H1 (cell line): ENCODE measurements at regions not wholly inside any gene's neighbourhood (a gene's known extent, or its start where the extent isn't known, plus 50 kb on each side); places are given as distances from the start of the nearest gene placed in this dataset.

ENCODE experiments used
- CTCF ChIA-PET: fragments of 300-600 bp; sonication (Branson Sonifier 250); formaldehyde crosslinking; loops from one replicate; lab custom pipeline; 2021; ENCODE audit not compliant: partially characterized antibody; lab: Charles Lee
- POLR2A ChIA-PET: fragments of 300-600 bp; sonication (Branson Sonifier 250); formaldehyde crosslinking; loops from one replicate; lab custom pipeline; 2021; ENCODE audit warnings: inconsistent platforms; ENCODE audit not compliant: partially characterized antibody; lab: Charles Lee
- DNase-seq, 2 experiments: peaks; one replicate each; pipeline versions ENCODE4 v3.0.0 to v3.0.0-alpha.2; 2010 to 2022; ENCODE audit warnings: low spot score in 2 of 2, low read depth in 1 of 2, mixed read lengths in 1 of 2
- FAIRE-seq: peaks from 2 replicates; lab custom pipeline; 2011; peaks lifted over from hg19 to GRCh38; lab: Jason Lieb, UNC
- H2AFZ ChIP-seq: 2 replicates; pipeline ENCODE4 v1.8.1; 2012; ENCODE audit warnings: low read length, inconsistent platforms
- H2AK5ac ChIP-seq: 2 replicates; pipeline ENCODE4 v1.6.1; 2013; ENCODE audit warnings: low read depth, low read length
- H2BK120ac ChIP-seq: replicated peaks from 2 replicates; pipeline ENCODE3; 2013; ENCODE audit warnings: low read depth, low read length, inconsistent platforms
- H2BK12ac ChIP-seq: 2 replicates; pipeline ENCODE4 v1.6.1; 2013; ENCODE audit warnings: low read depth, low read length
- H2BK15ac ChIP-seq: 2 replicates; pipeline ENCODE4 v1.6.1; 2013; ENCODE audit warnings: low read length
- H2BK20ac ChIP-seq: 2 replicates; pipeline ENCODE4 v1.6.1; 2013; ENCODE audit warnings: low read length
- H2BK5ac ChIP-seq: 2 replicates; pipeline ENCODE4 v1.6.1; 2013; ENCODE audit warnings: low read depth, low read length
- H3K14ac ChIP-seq: 2 replicates; pipeline ENCODE4 v1.6.1; 2013; ENCODE audit warnings: inconsistent platforms; ENCODE audit not compliant: insufficient read length
- H3K18ac ChIP-seq: 2 replicates; pipeline ENCODE4 v1.6.1; 2013; ENCODE audit warnings: low read length; ENCODE audit errors: extremely low read depth
- H3K23ac ChIP-seq: 2 replicates; pipeline ENCODE4 v1.6.1; 2013; ENCODE audit warnings: inconsistent platforms; ENCODE audit not compliant: insufficient read length
- H3K23me2 ChIP-seq: 2 replicates; pipeline ENCODE4 v1.6.1; 2013; ENCODE audit warnings: low read depth, low read length
- H3K27ac ChIP-seq: 2 replicates; pipeline ENCODE4 v1.6.1; 2011; ENCODE audit warnings: low read depth, low read length, inconsistent platforms
- H3K27me3 ChIP-seq, 4 experiments: replicated peaks in 1 of 4; 1 replicate in 1 of 4; 2 replicates in 3 of 4; pipeline versions ENCODE4 v1.6.1 to v1.8.1; 2011 to 2013; ENCODE audit warnings: low read length in 3 of 4, mild to moderate bottlenecking in 3 of 4, inconsistent platforms in 2 of 4, mixed read lengths in 2 of 4, moderate library complexity in 1 of 4; ENCODE audit not compliant: control insufficient read depth in 3 of 4, insufficient read depth in 3 of 4; ENCODE audit errors: extremely low read depth in 1 of 4
- H3K36me3 ChIP-seq, 4 experiments: 2 replicates each; pipeline versions ENCODE4 v1.6.1 to v1.8.1; 2011 to 2013; ENCODE audit warnings: mild to moderate bottlenecking in 4 of 4, low read length in 3 of 4, moderate library complexity in 2 of 4, control low read depth in 1 of 4, inconsistent platforms in 1 of 4; ENCODE audit not compliant: insufficient read depth in 4 of 4, control insufficient read depth in 2 of 4
- H3K4ac ChIP-seq: replicated peaks from 2 replicates; pipeline ENCODE3; 2013; ENCODE audit warnings: low read length, low read depth, mixed read lengths, inconsistent platforms; ENCODE audit not compliant: insufficient read length
- H3K4me1 ChIP-seq, 4 experiments: replicated peaks in 1 of 4; 1 replicate in 1 of 4; 2 replicates in 3 of 4; pipeline versions ENCODE4 v1.6.1 to v1.8.1; 2011 to 2013; ENCODE audit warnings: low read length in 3 of 4, inconsistent platforms in 2 of 4, mixed read lengths in 1 of 4; ENCODE audit not compliant: insufficient read depth in 4 of 4, control insufficient read depth in 3 of 4
- H3K4me2 ChIP-seq, 2 experiments: 2 replicates each; pipeline versions ENCODE4 v1.6.1 to v1.8.1; 2011 to 2013; ENCODE audit warnings: low read depth in 2 of 2, low read length in 2 of 2, control low read depth in 1 of 2, inconsistent platforms in 1 of 2, mild to moderate bottlenecking in 1 of 2; ENCODE audit not compliant: insufficient read depth in 1 of 2
- H3K4me3 ChIP-seq, 4 experiments: fragments of 200-600, 300-600 bp in 1 of 4; sonication (generic), shearing (Covaris generic), sonication (Bioruptor Twin) in 1 of 4; 2 replicates each; pipeline versions ENCODE4 v1.5.1 to v1.8.1; 2011 to 2016; ENCODE audit warnings: low read length in 4 of 4, low read depth in 3 of 4, control low read depth in 2 of 4, inconsistent platforms in 2 of 4, mild to moderate bottlenecking in 2 of 4, mixed read lengths in 1 of 4, moderate library complexity in 1 of 4; ENCODE audit not compliant: insufficient read depth in 2 of 4; ENCODE audit errors: extremely low read depth in 1 of 4
- H3K56ac ChIP-seq: replicated peaks from 2 replicates; pipeline ENCODE3; 2013; ENCODE audit warnings: low read depth, mild to moderate bottlenecking, mixed read lengths, low read length, inconsistent platforms; ENCODE audit not compliant: insufficient read length
- H3K79me1 ChIP-seq: 2 replicates; pipeline ENCODE4 v1.6.1; 2013; ENCODE audit warnings: low read depth, low read length, control low read depth
- H3K79me2 ChIP-seq, 2 experiments: 2 replicates each; pipeline versions ENCODE4 v1.6.1 to v1.8.1; 2012 to 2013; ENCODE audit warnings: low read length in 2 of 2, mild to moderate bottlenecking in 2 of 2, inconsistent platforms in 1 of 2; ENCODE audit not compliant: insufficient read depth in 2 of 2, control insufficient read depth in 1 of 2
- H3K9ac ChIP-seq, 4 experiments: replicated peaks in 1 of 4; 1 replicate in 1 of 4; 2 replicates in 3 of 4; pipeline versions ENCODE4 v1.6.1 to v1.8.1; 2011 to 2013; ENCODE audit warnings: low read depth in 3 of 4, low read length in 3 of 4, control low read depth in 2 of 4, mild to moderate bottlenecking in 2 of 4, moderate library complexity in 2 of 4, inconsistent platforms in 1 of 4; ENCODE audit errors: extremely low read depth in 1 of 4
- H3K9me3 ChIP-seq, 2 experiments: 2 replicates each; pipeline versions ENCODE4 v1.6.1 to v1.8.1; 2012 to 2013; ENCODE audit warnings: mild to moderate bottlenecking in 2 of 2, moderate library complexity in 2 of 2, control low read depth in 1 of 2, inconsistent platforms in 1 of 2, low read depth in 1 of 2, low read length in 1 of 2, mixed read lengths in 1 of 2; ENCODE audit not compliant: insufficient read depth in 2 of 2
- H4K20me1 ChIP-seq, 2 experiments: replicated peaks in 1 of 2; 2 replicates each; pipeline versions ENCODE3 to v1.8.1; 2011 to 2013; ENCODE audit warnings: inconsistent platforms in 2 of 2, low read length in 2 of 2, mild to moderate bottlenecking in 1 of 2; ENCODE audit not compliant: insufficient read depth in 2 of 2, control insufficient read depth in 1 of 2
- H4K5ac ChIP-seq: 2 replicates; pipeline ENCODE4 v1.6.1; 2013; ENCODE audit warnings: low read length, low read depth, mixed read lengths, inconsistent platforms; ENCODE audit not compliant: insufficient read length
- H4K8ac ChIP-seq: 2 replicates; pipeline ENCODE4 v1.8.0; 2013; ENCODE audit warnings: mild to moderate bottlenecking, moderate library complexity, low read length, inconsistent platforms; ENCODE audit not compliant: insufficient read depth; ENCODE audit errors: extremely low read depth
- H4K91ac ChIP-seq: replicated peaks from 2 replicates; pipeline ENCODE3; 2013; ENCODE audit warnings: low read length, mixed read lengths, inconsistent platforms; ENCODE audit not compliant: insufficient read length
- CREB1 ChIP-seq: IDR thresholded peaks from 2 replicates; pipeline ENCODE4 v1.6.1; 2012; ENCODE audit warnings: inconsistent platforms
- CTCF ChIP-seq, 3 experiments: IDR thresholded peaks; 1 replicate in 2 of 3; 2 replicates in 1 of 3; pipeline versions ENCODE4 v1.5.1 to v1.6.1; 2011; ENCODE audit warnings: low read length in 3 of 3, mild to moderate bottlenecking in 3 of 3, inconsistent platforms in 2 of 3, low read depth in 1 of 3, moderate library complexity in 1 of 3; ENCODE audit not compliant: insufficient read depth in 1 of 3; ENCODE audit errors: control extremely low read depth in 1 of 3
- EGR1 ChIP-seq: IDR thresholded peaks from 2 replicates; pipeline ENCODE4 v1.6.1; 2011; ENCODE audit warnings: low read depth, low read length, borderline replicate concordance
- FOSL1 ChIP-seq: IDR thresholded peaks from 2 replicates; pipeline ENCODE4 v1.6.1; 2011; ENCODE audit warnings: mild to moderate bottlenecking, low read depth, low read length, moderate library complexity; ENCODE audit not compliant: insufficient read depth
- JUN ChIP-seq: IDR thresholded peaks from 2 replicates; pipeline ENCODE4 v1.6.1; 2011; ENCODE audit warnings: low read depth, mild to moderate bottlenecking, improper control_type of control experiment, low read length
- KDM4A ChIP-seq: IDR thresholded peaks from one replicate; pipeline ENCODE4 v1.7.1; 2012; ENCODE audit warnings: low read depth, mild to moderate bottlenecking, moderate library complexity, low read length, inconsistent platforms; ENCODE audit not compliant: severe bottlenecking
- MAX ChIP-seq: IDR thresholded peaks from 2 replicates; pipeline ENCODE4 v1.6.1; 2012; ENCODE audit warnings: inconsistent platforms
- NANOG ChIP-seq: IDR thresholded peaks from 2 replicates; pipeline ENCODE4 v1.6.1; 2011; ENCODE audit warnings: low read length, low read depth, mild to moderate bottlenecking, inconsistent platforms; ENCODE audit not compliant: insufficient read depth, poor library complexity, severe bottlenecking
- SRF ChIP-seq: IDR thresholded peaks from 2 replicates; pipeline ENCODE4 v1.6.1; 2011; ENCODE audit warnings: mild to moderate bottlenecking, low read depth, low read length, moderate library complexity
- YY1 ChIP-seq: IDR thresholded peaks from 2 replicates; pipeline ENCODE4 v1.6.1; 2011; ENCODE audit warnings: low read depth, mild to moderate bottlenecking, low read length
- WGBS, 2 experiments: shearing (Covaris generic) in 1 of 2; methylation state at CpG; one replicate each; pipeline versions ENCODE4 v1.1.6 to v1.1.7; 2013 to 2015; ENCODE audit warnings: low lambda C conversion rate in 2 of 2, mixed read lengths in 2 of 2, inconsistent platforms in 1 of 2, low coverage in 1 of 2, missing lambda C conversion rate in 1 of 2; ENCODE audit not compliant: insufficient replicate concordance in 2 of 2, insufficient coverage in 1 of 2, insufficient read length in 1 of 2; ENCODE audit errors: extremely low coverage in 1 of 2, missing lambda C conversion rate in 1 of 2; 5-methylcytosine and 5-hydroxymethylcytosine counted together

DNA sequence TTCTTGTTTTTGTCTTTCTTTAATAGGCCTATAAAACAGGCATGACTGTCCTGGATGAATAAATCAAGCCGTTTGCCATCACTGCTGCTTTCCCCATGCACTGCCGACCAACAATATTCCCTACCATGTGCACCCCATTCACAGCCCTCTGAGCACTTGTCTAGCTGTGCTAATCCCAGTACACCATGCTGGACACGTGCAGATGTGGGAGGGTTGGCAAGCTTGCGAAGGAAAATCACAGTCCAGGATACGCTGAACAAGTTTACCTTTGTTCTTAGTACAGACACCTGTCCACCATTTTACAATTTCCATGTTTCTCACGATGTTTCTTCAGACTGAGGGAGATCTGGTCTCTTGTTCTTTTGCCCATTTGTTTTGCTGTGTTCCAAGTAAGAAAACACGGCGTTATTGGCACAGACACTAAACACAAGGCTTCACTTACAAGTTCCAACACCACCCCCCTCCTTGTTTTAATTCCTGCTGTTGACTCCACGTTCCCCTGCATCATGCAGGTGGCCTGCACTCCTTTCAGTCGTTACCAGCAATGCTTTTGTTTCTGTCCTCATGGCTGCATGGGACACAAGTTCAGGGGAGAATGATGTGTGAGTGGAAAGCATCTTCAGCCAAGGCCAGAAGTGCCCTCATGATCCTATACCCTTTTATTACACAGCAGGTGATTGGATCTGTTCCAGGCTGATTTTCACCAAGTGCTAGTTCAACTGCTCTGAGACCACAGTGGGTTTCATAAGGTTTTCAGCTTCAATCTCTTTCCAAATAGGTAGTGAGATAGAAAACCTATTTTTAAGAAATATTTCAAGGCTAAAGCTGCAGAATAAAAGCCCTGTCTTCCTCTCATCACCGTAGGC is 608.9 kb downstream of the IRX1 start:
- Histone ChIP-seq H4K8ac (no peak overlapping the region), H3K79me1 (no peaks in the 10 kb centered on the region), H3K56ac (no peak overlapping the region), H3K79me2 (no peaks in the 10 kb centered on the region), H3K27ac (no peak overlapping the region), H3K23ac (no peak overlapping the region), H3K4me3 (no peak overlapping the region), H2BK20ac (no peak overlapping the region), H3K4me1 (peaks cover 3 to 21% (median 13%) of the 10 kb centered on the region in 4 experiments; a peak in 6 of 7 replicates), H4K5ac (no peak overlapping the region), H3K27me3 (no peaks in the 10 kb centered on the region), H4K91ac (no peak overlapping the region), H3K9me3 (no peaks in the 10 kb centered on the region), H2BK12ac (no peak overlapping the region), H3K4ac (no peak overlapping the region), H3K4me2 (no peak overlapping the region), H3K23me2 (no peaks in the 10 kb centered on the region; the same call in 1 of the 2 replicates), H3K36me3 (no peaks in the 10 kb centered on the region), H4K20me1 (no peaks in the 10 kb centered on the region), H3K14ac (no peak overlapping the region), H2AFZ (peak overlapping the region; percentile 74; the same call in 1 of the 2 replicates), H2BK5ac (no peak overlapping the region), H3K18ac (no peak overlapping the region), H2AK5ac (no peak overlapping the region), H2BK15ac (no peak overlapping the region), H3K9ac (no peak overlapping the region), H2BK120ac (no peak overlapping the region)
- DNase-seq (no peak), FAIRE-seq (no peak)
- 92% methylated on average over 11 of the region's 11 CpGs; no CpG with 5 or more reads in 1 of the 2 experiments for WGBS, 2 experiments
- ChIA-PET CTCF (interaction anchor here (0.5 to 3.5 kb wide), 4 partner anchors 12 to 357 kb away, joined by 3 to 11 read pairs (median 4); no protein-coding TSS in a partner anchor), POLR2A (no interaction called here)
- TF ChIP-seq FOSL1 (no peak), CTCF (IDR thresholded peaks at IDR 0.05; ENCODE audit: control extremely low read depth in 1 of 3, insufficient read depth in 1 of 3, low read depth in 1 of 3, low read length in 3 of 3) (no peak), CREB1 (no peak), MAX (no peak), YY1 (no peak), SRF (no peak), JUN (no peak), EGR1 (no peak), NANOG (no peak), KDM4A (no peak)
